ENCODE measurements at regions not wholly inside any gene's neighbourhood (a gene's known extent, or its start where the extent isn't known, plus 50 kb on each side); places are given as distances from the start of the nearest gene placed in this dataset.

DNA sequence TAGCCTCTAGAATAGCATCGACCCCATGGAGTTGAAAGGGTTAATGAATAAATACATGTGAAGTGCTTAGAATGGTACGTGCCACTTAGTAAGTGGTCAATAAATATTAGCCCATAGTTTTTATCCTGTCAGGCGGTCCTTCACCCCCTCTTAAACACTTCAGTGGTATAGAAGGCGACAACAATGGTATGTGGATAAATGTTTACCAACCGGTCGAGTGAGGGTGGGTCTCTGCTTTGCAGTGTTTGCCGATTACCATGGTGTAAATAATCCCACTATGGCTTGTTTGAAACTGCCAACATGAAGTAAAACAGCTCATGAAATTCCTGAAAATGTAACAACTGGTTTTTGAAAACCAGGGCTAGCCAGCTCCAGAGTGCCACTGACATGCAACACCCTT, 541.2 kb downstream of the BUD13 start:
- TF ChIP-seq, protein P1, sequence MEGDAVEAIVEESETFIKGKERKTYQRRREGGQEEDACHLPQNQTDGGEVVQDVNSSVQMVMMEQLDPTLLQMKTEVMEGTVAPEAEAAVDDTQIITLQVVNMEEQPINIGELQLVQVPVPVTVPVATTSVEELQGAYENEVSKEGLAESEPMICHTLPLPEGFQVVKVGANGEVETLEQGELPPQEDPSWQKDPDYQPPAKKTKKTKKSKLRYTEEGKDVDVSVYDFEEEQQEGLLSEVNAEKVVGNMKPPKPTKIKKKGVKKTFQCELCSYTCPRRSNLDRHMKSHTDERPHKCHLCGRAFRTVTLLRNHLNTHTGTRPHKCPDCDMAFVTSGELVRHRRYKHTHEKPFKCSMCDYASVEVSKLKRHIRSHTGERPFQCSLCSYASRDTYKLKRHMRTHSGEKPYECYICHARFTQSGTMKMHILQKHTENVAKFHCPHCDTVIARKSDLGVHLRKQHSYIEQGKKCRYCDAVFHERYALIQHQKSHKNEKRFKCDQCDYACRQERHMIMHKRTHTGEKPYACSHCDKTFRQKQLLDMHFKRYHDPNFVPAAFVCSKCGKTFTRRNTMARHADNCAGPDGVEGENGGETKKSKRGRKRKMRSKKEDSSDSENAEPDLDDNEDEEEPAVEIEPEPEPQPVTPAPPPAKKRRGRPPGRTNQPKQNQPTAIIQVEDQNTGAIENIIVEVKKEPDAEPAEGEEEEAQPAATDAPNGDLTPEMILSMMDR (conservative IDR thresholded peaks at IDR 0.05 in 1 of 2, IDR thresholded peaks at IDR 0.05 in 1 of 2; ENCODE audit: low read depth in 1 of 2, low read length in 2 of 2), result no peak
- TF ChIP-seq EZH2 (IDR thresholded peaks at IDR 0.05; ENCODE audit: low read length, missing control alignments), result no peak
